Naive thymus-derived CD4-positive, alpha-beta T cell (primary cell): ENCODE measurements at regions not wholly inside any gene's neighbourhood (a gene's known extent, or its start where the extent isn't known, plus 50 kb on each side); places are given as distances from the start of the nearest gene placed in this dataset.
"Not testable (repeated sequence)": the region's sequence is repeated elsewhere in the genome, so short reads cannot be mapped to it uniquely, and the experiment has no call there.

ENCODE experiments used
- ATAC-seq: fragments of 150-1000 bp; cut with Tn5 transposase; 2 replicates; pipeline ENCODE4 v1.10.0; 2021; ENCODE audit warnings: mild to moderate bottlenecking, moderate library complexity
- CTCF ChIA-PET: fragments of 350-600 bp; sonication (Branson Sonifier 250); formaldehyde crosslinking; loops from one replicate; lab custom pipeline; 2021; ENCODE audit warnings: antibody characterized with exemption; lab: Charles Lee
- POLR2A ChIA-PET: fragments of 350-600 bp; sonication (Branson Sonifier 250); formaldehyde crosslinking; loops from one replicate; lab custom pipeline; 2021; ENCODE audit warnings: antibody characterized with exemption, inconsistent platforms; lab: Charles Lee
- DNase-seq, 9 donors: peaks; one replicate each; pipeline versions ENCODE4 v3.0.0 to v3.0.0-alpha.2; 2020 to 2022; ENCODE audit warnings: mixed read lengths in 1 of 9
- H3K27ac ChIP-seq: one replicate; pipeline ENCODE4 v1.7.0; 2013; ENCODE audit warnings: mild to moderate bottlenecking, low read depth, low read length, moderate library complexity
- H3K27me3 ChIP-seq, 2 donors: one replicate each; pipeline ENCODE4 v1.7.0; 2013; ENCODE audit warnings: low read length in 2 of 2, mild to moderate bottlenecking in 2 of 2, moderate library complexity in 2 of 2; ENCODE audit not compliant: control insufficient read depth in 2 of 2, insufficient read depth in 2 of 2
- H3K36me3 ChIP-seq, 3 experiments: 1 replicate in 2 of 3; 2 replicates in 1 of 3; pipeline ENCODE4 v1.7.0; 2013; ENCODE audit warnings: low read length in 3 of 3, mild to moderate bottlenecking in 3 of 3, moderate library complexity in 1 of 3; ENCODE audit not compliant: insufficient read depth in 3 of 3, control insufficient read depth in 2 of 3
- H3K4me1 ChIP-seq, 2 donors: one replicate each; pipeline ENCODE4 v1.7.0; 2013; ENCODE audit warnings: low read length in 2 of 2, mild to moderate bottlenecking in 2 of 2, moderate library complexity in 1 of 2; ENCODE audit not compliant: control insufficient read depth in 2 of 2, insufficient read depth in 2 of 2
- H3K4me3 ChIP-seq: 2 replicates; pipeline ENCODE4 v1.7.0; 2013; ENCODE audit warnings: mild to moderate bottlenecking, low read length
- H3K9me3 ChIP-seq, 3 experiments: 1 replicate in 2 of 3; 2 replicates in 1 of 3; pipeline ENCODE4 v1.7.0; 2013; ENCODE audit warnings: low read length in 3 of 3; ENCODE audit not compliant: control insufficient read depth in 2 of 3
- H3K27ac Mint-ChIP-seq, 9 donors: one replicate each; pipeline ENCODE4 v1.8.0; 2020 to 2022; ENCODE audit warnings: mixed read lengths in 9 of 9, mild to moderate bottlenecking in 8 of 9, moderate library complexity in 5 of 9, inconsistent platforms in 2 of 9
- H3K27me3 Mint-ChIP-seq, 5 donors: one replicate each; pipeline ENCODE4 v1.8.0; 2021 to 2022; ENCODE audit warnings: mixed read lengths in 5 of 5, mild to moderate bottlenecking in 1 of 5
- H3K36me3 Mint-ChIP-seq, 5 donors: one replicate each; pipeline ENCODE4 v1.8.0; 2020 to 2022; ENCODE audit warnings: mixed read lengths in 5 of 5, mild to moderate bottlenecking in 3 of 5, inconsistent platforms in 1 of 5
- H3K4me1 Mint-ChIP-seq, 7 donors: one replicate each; pipeline ENCODE4 v1.8.0; 2020 to 2022; ENCODE audit warnings: mixed read lengths in 7 of 7, mild to moderate bottlenecking in 3 of 7, inconsistent platforms in 1 of 7
- H3K4me3 Mint-ChIP-seq, 10 donors: one replicate each; pipeline ENCODE4 v1.8.0; 2020 to 2022; ENCODE audit warnings: mild to moderate bottlenecking in 10 of 10, mixed read lengths in 10 of 10, moderate library complexity in 6 of 10, inconsistent platforms in 2 of 10
- H3K9me3 Mint-ChIP-seq, 11 donors: one replicate each; pipeline ENCODE4 v1.8.0; 2020 to 2022; ENCODE audit warnings: mixed read lengths in 11 of 11, mild to moderate bottlenecking in 4 of 11, inconsistent platforms in 1 of 11, moderate library complexity in 1 of 11
- intact Hi-C, 2 donors: fragments of 100-400 bp; cut with micrococcal nuclease; formaldehyde crosslinking; loops; one replicate each; pipeline ENCODE4 v1.15.1; 2023

- H3K4me1 ChIP-seq: no peaks in the 10 kb centered on the region
- intact Hi-C loops: no loop called here
- ATAC-seq: no peak
- no peak overlapping the region for H3K27ac ChIP-seq
- peaks cover 0 to 3% (median 0%) of the 10 kb centered on the region in 3 experiments for H3K9me3 ChIP-seq
- H3K27me3 ChIP-seq: no peaks in the 10 kb centered on the region
- ChIA-PET POLR2A (no interaction called here), CTCF (no interaction called here)
- H3K4me3 Mint-ChIP-seq: no peak overlapping the region
- H3K4me3 ChIP-seq: no peak overlapping the region
- H3K4me1 Mint-ChIP-seq: no peaks in the 10 kb centered on the region
- H3K9me3 Mint-ChIP-seq: peaks cover 3 to 26% (median 20%) of the 10 kb centered on the region in 11 donors
- H3K27ac Mint-ChIP-seq: no peak overlapping the region
- peaks cover 0 to 4% (median 0%) of the 10 kb centered on the region in 5 donors for H3K36me3 Mint-ChIP-seq
- H3K27me3 Mint-ChIP-seq: no peaks in the 10 kb centered on the region
- DNase-seq: no peak
- H3K36me3 ChIP-seq: no peaks in the 10 kb centered on the region
Measured at GRCh38 chr2:5007596-5007995, 684.6 kb upstream of the SOX11 start.

- CTCF ChIA-PET: no interaction called here
- H3K27me3 Mint-ChIP-seq: no peaks in the 10 kb centered on the region
Measured at GRCh38 chr2:5019324-5019723, 672.9 kb upstream of the SOX11 start.

GRCh38 chr2:5020116-5020875, 671.9 kb upstream of the SOX11 start:
- Mint-ChIP-seq H3K9me3 (peaks cover 0 to 26% (median 17%) of the 10 kb centered on the region in 11 donors), H3K27ac (no peak overlapping the region), H3K27me3 (no peaks in the 10 kb centered on the region), H3K4me1 (no peaks in the 10 kb centered on the region), H3K4me3 (no peak overlapping the region), H3K36me3 (peaks cover 0 to 7% (median 0%) of the 10 kb centered on the region in 5 donors)
- no peak overlapping the region for H3K4me3 ChIP-seq
- CTCF ChIA-PET: no interaction called here
- no peaks in the 10 kb centered on the region for H3K4me1 ChIP-seq
- no peak for DNase-seq
- no peak overlapping the region for H3K27ac ChIP-seq
- intact Hi-C loops: no loop called here
- no peaks in the 10 kb centered on the region for H3K36me3 ChIP-seq
- ATAC-seq: no peak
- POLR2A ChIA-PET: no interaction called here
- H3K27me3 ChIP-seq: no peaks in the 10 kb centered on the region
- peaks cover 0 to 12% (median 0%) of the 10 kb centered on the region in 3 experiments for H3K9me3 ChIP-seq

More at GRCh38 chr2:5019324-5019723, 672.9 kb upstream of the SOX11 start:
- Mint-ChIP-seq H3K9me3 (peaks cover under 1 to 24% (median 17%) of the 10 kb centered on the region in 11 donors), H3K4me1 (no peaks in the 10 kb centered on the region), H3K4me3 (no peak overlapping the region), H3K27ac (no peak overlapping the region), H3K36me3 (peaks cover 0 to 7% (median 0%) of the 10 kb centered on the region in 5 donors)
- POLR2A ChIA-PET: no interaction called here
- H3K27ac ChIP-seq: no peak overlapping the region
- H3K36me3 ChIP-seq: no peaks in the 10 kb centered on the region
- no peaks in the 10 kb centered on the region for H3K4me1 ChIP-seq
- DNase-seq (no peak), ATAC-seq (no peak)
- intact Hi-C loops: no loop called here
- no peaks in the 10 kb centered on the region for H3K27me3 ChIP-seq
- H3K4me3 ChIP-seq: no peak overlapping the region
- H3K9me3 ChIP-seq: peaks cover 0 to 12% (median 0%) of the 10 kb centered on the region in 3 experiments

- Histone ChIP-seq H3K36me3 (no peaks in the 10 kb centered on the region), H3K27ac (no peak overlapping the region), H3K27me3 (no peaks in the 10 kb centered on the region), H3K4me3 (no peak overlapping the region), H3K4me1 (no peaks in the 10 kb centered on the region), H3K9me3 (peaks cover 0 to 12% (median 0%) of the 10 kb centered on the region in 3 experiments)
- H3K27me3 Mint-ChIP-seq: no peaks in the 10 kb centered on the region
- ATAC-seq: no peak
- no peak overlapping the region for H3K27ac Mint-ChIP-seq
- no peak for DNase-seq
- ChIA-PET CTCF (no interaction called here), POLR2A (no interaction called here)
- peaks cover 0 to 7% (median 0%) of the 10 kb centered on the region in 5 donors for H3K36me3 Mint-ChIP-seq
- peaks cover 0 to 26% (median 17%) of the 10 kb centered on the region in 11 donors for H3K9me3 Mint-ChIP-seq
- no peak overlapping the region for H3K4me3 Mint-ChIP-seq
- no peaks in the 10 kb centered on the region for H3K4me1 Mint-ChIP-seq
- intact Hi-C loops: no loop called here
Measured at GRCh38 chr2:5021136-5021535, 671.0 kb upstream of the SOX11 start.

- H3K27me3 Mint-ChIP-seq: no peaks in the 10 kb centered on the region
- ATAC-seq (no peak), DNase-seq (no peak)
- H3K36me3 ChIP-seq: no peaks in the 10 kb centered on the region
- intact Hi-C loops: no loop called here
- H3K4me1 Mint-ChIP-seq: no peaks in the 10 kb centered on the region
- no peak overlapping the region for H3K4me3 Mint-ChIP-seq
- no peak overlapping the region for H3K4me3 ChIP-seq
- H3K4me1 ChIP-seq: no peaks in the 10 kb centered on the region
- H3K27ac ChIP-seq: no peak overlapping the region
- H3K27me3 ChIP-seq: no peaks in the 10 kb centered on the region
- ChIA-PET CTCF (no interaction called here), POLR2A (no interaction called here)
- peaks cover 0 to 12% (median 0%) of the 10 kb centered on the region in 3 experiments for H3K9me3 ChIP-seq
- H3K36me3 Mint-ChIP-seq: peaks cover 0 to 7% (median 0%) of the 10 kb centered on the region in 5 donors
- no peak overlapping the region for H3K27ac Mint-ChIP-seq
- H3K9me3 Mint-ChIP-seq: peaks cover 0 to 32% (median 19%) of the 10 kb centered on the region in 11 donors
Measured at GRCh38 chr2:5022061-5022460, 670.1 kb upstream of the SOX11 start.

GRCh38 chr2:5022708-5023635, 669.2 kb upstream of the SOX11 start:
- peaks cover 0 to 12% (median 0%) of the 10 kb centered on the region in 3 experiments for H3K9me3 ChIP-seq
- H3K27me3 ChIP-seq, H3K27me3 Mint-ChIP-seq, intact Hi-C loops, H3K27ac ChIP-seq, ATAC-seq, H3K36me3 Mint-ChIP-seq, H3K4me3 Mint-ChIP-seq, H3K4me3 ChIP-seq, H3K36me3 ChIP-seq, CTCF ChIA-PET, H3K4me1 Mint-ChIP-seq, H3K4me1 ChIP-seq, POLR2A ChIA-PET: not testable (repeated sequence)
- Mint-ChIP-seq H3K9me3 (peaks cover 0 to 32% (median 19%) of the 10 kb centered on the region in 11 donors), H3K27ac (peak overlapping the region in 1 of 9 donors; percentile 58)
- peak in 1 of 9 donors; percentile 2 for DNase-seq
